GM18867 (cell line): ENCODE measurements at regions not wholly inside any gene's neighbourhood (a gene's known extent, or its start where the extent isn't known, plus 50 kb on each side); places are given as distances from the start of the nearest gene placed in this dataset.

Source experiments
- ATAC-seq: cut with Tn5 transposase; IDR thresholded peaks from one replicate; pipeline ENCODE4 v1.9.1; 2021; ENCODE audit warnings: mild to moderate bottlenecking, moderate library complexity; ENCODE audit not compliant: unreplicated experiment

DNA sequence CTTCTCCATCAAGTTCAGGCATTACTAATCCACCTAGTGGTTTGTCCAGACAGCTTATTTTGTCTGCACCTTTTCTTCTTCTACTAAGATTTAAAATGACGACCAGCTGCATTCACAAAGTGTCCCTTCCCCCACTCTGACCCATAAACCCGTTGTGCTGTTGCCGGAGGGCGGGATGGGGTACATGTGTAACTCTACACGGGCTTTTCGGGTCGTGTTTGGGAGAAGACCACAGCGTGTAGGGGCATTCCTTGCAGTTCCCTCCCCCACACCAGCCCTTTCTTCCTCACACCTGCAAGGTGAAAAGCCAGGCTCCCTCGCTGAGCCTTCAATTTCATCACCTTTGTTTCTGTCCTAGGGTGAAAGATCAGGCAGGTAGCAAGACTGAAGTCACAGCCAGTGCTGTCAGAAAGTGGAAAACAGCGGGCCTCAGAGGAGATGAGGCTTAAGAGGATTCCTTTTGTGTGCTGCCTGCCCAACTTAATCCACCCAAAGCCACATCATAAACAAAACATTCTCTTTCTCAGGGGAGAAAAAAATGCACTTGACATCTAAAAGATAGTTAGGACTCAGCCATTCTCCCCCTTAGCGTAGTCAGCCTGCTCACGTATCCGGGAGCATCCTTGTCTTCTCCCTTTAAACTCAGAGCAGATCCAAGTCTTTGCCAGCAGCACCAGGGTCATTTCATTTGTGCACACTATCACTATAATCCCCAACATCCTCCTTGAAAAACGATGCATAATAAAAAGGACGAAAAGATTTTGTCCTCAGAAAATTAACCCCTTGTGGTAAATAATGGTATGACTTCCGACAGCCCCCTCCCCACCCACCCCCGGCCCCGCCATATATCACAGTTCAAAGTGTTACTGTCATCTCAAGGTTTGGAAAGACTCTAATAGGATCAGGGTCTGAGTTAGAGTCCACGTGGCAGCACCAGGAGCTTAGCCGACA is 599.0 kb downstream of the RAB28 start:
- no peak for ATAC-seq

DNA sequence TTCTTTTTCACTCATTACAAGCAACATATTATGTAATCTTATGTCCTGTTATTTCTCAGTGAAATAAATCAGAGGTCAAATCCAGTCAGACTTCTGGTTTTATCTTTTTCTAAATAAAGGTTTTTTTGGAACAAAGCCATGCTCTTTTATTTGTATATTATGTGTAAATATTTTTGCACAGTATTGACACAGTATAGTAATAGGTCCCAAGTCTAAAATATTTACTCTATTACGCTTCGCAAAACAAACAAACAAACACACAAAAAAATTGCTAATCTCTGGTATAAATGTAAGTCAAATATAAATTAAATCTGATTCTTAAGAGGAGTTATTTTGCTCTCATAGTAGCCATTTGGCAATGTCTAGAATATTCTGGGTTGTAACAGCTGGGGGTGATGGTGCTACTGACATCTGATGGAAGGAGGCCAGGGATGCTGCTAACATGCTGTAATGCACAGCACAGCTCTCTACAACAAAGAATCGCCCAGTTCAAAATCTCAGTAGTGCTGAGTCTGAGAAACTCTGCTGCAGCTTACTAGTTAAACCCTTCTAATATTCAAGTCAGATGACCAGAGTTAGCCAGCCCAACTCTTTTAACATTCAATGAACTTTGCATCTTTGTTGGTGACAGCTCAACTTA is 602.1 kb downstream of the RAB28 start:
- ATAC-seq = no peak

DNA sequence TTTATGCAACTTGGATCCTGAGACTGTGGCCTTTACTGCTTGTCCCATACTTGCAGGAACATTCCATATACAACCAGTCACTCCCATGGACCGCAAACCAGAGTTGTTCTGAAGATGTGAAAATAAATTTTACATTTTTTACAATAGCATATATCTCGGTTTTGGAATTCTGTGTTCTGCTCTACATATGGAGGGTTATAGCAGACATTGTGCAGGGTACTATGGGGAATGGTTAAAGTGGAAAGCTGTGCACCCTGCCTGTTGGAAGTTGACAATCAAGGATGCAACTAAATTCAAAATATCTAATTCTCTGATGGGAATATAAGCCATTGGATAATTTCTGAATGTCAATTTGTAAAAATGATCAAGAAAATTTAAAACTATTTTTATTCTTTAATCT is 603.3 kb downstream of the RAB28 start:
- no peak for ATAC-seq

DNA sequence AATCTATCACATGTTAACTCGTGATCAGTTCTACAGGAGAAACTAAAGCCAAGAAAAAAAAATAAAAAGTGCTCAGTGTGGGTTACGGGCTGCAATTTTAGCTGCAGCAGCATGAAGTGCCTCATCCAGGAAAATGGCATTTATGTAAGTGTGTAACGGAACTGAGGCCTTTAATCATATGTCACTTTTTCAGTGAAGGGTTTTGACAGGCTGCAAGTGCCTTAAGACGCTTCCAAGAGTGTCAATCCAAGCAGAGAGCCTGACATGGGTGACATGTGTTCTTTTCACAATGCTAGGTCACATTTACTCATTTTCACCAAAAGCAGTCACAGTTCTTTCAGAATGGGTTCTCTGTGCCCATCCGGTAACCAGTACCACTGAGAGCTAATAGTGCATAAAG is 604.6 kb downstream of the RAB28 start:
- no peak for ATAC-seq

DNA sequence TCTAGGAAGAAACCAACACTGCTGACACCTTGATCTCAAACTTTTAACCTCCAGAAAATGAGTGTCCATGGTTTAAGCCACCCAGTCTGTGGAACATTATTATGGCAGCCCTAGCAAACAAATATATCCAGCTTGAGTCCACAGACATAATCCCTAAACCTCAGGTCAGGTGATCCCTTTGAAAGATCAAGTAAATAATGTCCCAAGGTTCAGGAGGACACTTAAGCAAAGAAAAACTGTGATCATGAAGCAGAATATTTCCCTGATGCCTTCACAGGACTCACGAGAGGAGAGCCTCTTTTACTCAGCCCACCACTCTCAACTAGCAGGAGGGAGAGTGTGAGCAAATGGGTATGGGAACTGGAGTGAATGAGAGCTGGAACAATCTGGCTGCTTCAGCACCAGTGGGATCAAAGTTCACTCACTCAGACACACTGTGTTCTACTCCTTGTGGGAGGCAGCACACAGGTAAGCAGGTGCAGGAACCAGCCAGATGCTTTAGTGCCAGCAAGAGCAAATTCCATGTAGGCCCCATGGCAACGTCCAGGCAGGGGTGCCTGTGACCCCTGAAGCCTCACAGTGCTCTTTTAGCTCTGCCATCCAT is 608.4 kb downstream of the RAB28 start:
- ATAC-seq = no peak

DNA sequence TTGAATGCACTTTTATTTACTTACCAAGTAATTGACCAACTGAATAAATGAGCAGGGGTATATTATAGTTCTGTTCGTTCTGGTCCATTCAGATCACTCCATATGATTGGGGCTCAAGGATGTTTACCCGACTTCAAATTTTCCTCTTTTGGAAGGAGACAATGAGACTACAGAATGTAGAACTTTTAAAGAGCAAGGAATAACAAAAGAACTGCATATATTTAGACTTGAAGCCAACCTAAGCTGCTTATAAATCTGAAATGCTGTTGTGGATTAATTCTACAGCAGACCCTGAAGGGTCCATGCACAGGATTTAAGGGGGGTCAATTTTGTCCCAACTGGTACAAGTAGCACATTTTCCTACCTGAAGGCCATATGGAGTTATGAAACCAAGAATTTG is 610.8 kb downstream of the RAB28 start:
- no peak for ATAC-seq

DNA sequence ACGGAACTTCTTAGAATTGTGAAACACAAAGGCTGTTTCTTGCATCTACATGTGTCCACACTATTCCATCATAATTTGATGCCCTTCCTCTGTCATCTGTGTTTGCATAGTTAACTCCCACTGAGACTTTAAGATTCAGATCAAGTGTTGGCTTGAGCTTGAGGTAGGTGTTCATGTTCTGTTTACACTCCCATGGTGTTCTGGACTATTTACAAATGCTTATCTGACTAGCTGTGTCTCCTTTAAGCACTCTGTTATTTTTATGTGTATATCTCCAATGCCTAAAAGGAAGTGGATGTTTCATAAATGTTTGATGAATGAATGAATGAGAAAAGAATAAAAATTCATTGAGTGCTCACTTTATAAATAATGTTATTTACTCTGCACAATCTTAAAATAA is 622.7 kb downstream of the RAB28 start:
- ATAC-seq = no peak

DNA sequence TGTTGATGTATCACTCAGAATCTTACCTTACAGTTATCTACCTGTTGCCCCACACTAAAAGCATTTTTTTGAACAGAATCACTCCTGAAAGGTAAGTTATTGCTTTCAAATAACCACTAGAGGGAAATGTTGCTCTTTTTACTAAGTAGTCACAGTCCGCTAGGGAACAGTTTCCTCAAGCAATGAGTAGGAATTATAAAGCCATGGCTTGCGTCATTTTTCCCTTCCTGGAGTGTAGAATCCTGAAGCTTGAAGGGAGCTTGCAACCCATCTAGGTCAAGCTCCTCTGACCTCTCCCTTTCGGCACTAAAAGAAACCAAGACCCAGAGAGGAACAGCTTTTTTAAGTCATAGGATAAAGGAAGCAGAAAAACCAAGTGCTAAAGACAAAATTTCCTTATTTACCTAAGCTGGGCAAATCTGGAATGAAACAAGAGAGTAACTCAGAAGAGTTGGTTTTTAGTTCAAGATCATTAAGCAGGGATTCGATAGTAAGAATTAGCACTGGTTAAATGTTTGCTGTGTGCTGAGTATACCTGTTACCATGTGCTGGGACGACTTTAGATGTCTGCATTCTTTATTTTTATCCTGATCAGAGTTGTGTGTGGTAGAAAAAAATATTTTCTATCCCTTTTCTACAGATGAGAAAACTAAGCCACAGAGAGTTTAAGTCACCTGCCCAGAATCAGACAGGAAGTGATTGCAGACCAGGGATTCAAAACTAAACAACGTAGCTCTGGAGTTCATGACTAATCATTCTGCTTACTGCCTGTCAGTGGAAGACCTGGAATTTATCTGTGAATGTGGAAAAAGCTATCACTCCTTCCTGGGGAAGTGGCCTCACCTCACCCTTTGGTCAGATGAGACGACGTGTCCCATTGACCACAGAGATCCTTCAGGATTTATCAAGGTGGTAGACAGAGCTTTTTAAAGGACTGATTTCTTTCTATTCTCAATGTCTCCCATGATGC is 631.5 kb downstream of the RAB28 start:
- peak; percentile 54 for ATAC-seq

DNA sequence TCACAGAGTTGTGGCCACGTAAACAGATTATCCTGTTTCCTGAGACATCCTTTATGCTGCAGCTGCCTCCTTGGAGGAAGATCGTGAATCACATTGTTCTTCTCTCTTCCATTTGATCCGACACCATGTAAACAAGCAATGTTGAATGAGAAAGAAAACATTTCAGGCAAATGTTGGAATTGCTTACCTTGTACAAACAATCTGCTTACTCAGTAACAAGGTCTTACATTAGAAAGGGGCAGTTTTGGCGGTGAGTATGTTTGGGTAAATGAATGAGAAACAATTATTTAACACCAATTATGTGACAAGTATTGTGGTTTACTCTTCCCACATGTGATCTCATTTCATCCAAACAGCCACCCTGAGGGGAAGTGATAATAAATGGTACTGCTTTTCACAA is 637.8 kb downstream of the RAB28 start:
- ATAC-seq = no peak

DNA sequence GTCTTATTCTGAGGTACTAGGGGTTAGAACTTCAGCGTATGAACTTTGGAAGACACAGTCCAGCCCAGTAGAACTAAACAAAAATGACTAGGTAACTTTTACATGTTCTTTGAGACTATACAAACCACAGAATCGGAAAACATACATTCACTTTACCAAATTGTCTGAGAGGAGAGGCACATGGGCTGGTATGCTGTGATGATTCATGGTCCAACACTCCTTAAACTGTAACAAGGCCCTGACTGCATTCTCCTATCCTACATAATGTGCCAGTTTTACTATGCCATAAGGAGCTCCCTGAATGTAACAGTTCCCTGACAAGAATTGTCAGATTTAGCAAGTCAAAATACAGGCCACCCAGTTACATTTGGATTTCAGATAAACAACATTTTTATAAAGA is 640.0 kb downstream of the RAB28 start:
- no peak for ATAC-seq

DNA sequence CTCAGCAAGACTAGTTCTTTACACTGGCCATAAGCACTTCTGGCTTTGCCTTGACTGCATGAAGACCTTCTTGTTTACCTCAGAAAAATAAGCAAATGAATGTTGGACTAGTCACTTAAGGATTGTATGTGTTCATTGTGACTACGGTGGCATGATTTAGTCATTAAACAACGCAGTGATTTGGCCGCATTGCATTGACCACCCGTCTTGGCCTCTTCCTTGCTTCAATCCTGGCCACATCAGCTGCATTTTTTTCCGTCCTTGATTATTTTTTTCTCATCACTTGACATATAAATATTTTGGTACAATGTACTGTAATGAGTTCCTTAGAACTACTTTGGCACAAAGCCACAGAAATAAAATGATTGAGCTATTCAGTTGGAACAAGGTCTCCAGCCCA is 656.2 kb downstream of the RAB28 start:
- ATAC-seq = no peak

DNA sequence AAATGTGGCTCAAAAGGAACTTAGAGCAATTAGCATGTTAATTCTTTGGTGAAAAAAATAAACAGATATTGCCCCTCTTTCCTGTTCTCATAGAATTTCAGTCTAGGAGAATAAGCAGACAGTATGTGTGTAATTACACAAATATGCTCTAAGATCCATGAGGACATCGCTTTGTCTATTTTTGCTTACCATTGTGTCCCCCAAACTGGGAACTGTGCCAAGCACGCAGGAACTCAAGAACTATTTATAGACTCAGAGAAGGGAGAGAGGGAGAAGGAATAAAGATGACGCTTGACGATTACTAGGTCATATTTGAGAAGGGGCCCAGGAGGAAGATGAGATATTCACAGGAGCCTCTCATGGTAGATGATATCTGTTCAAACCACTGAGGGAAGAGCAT is 692.6 kb downstream of the RAB28 start:
- ATAC-seq = no peak

DNA sequence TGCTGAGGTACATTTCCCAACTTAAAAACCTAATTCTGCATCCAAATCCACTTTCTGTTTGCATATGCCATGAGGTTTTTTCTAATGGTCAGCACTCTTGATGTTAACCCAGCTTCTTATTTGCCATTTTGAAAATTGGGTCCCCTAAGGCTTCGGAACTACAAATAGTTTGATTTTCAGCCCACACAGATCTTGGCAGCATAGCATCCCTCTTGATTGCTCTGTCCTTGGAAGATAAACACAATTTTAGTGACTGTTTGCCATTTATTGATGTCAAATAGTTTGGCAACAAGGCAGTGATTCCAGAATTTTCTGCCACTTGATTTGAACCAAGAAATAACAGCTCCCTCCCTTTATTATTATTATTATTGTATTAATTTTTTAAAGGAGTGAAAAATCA is 696.9 kb downstream of the RAB28 start:
- no peak for ATAC-seq

DNA sequence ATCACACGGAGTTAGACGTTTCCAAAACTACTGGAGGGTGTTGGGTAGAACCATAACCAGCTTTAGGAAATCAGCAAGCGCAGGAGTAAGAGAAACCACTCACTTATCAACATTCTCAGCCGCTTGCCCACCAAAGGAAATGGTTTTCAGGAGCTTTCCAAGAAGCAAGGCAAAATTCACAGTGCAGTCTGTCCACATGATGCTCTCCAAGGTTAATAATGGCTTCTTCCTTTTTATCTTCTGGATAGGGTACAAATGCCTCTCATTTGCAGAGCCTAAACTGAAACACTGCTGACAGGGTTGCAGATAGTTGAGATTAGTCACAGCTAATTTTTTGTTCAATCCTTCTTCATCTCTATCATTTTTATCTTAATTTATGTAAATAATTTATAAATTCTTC is 705.4 kb downstream of the RAB28 start:
- no peak for ATAC-seq

DNA sequence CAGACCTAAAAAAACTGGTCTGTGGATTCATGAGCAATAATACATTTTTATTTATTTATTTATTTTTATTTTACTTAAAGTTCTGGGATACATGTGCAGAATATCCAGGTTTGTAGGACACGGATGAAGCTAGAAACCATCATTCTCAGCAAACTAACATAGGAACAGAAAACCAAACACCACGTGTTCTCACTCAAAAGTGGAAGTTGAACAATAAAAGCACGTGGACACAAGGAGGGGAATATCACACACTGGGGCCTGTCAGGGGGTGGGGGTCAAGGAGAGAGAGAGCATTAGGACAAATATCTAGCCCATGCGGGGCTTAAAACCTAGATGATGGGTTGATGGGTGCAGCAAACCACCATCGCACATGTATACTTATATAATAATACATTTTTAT is 705.9 kb downstream of the RAB28 start:
- no peak for ATAC-seq

DNA sequence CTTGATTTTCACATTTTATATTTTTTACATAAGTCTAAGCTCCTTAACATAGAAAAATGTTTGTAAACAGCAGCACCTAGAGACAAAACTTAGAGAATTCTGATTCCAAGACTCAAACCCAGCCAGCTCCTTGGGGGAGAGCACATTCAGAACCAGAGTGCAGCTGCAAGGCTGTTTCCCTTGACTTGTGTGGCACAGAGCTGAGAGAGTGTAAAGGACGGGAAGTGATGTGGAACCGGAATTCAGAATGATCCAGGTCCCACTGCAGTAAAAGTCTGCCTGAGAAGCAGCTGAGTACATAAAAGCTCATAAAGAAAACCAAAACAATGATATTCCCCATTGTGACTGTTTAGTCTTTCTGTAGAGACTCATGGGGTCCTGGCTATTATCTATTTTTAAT is 713.8 kb downstream of the RAB28 start:
- ATAC-seq = no peak

DNA sequence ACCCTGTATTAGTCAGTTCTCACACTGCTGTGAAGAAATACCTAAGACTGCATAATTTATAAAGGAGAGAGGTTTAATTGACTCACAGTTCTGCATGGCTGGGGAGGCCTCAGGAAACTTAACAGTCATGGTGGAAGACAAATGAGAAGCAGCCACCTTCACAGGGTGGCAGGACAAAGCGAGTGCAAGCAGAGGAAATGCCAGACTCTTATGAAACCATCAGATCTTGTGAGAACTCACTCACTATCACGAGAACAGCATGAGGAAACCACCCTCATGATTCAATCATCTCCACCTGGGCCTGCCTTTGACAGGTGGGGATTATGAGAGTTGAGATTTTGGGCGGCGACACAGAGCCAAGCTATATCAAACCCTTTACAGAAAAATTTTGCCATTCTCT is 722.4 kb downstream of the RAB28 start:
- no peak for ATAC-seq

DNA sequence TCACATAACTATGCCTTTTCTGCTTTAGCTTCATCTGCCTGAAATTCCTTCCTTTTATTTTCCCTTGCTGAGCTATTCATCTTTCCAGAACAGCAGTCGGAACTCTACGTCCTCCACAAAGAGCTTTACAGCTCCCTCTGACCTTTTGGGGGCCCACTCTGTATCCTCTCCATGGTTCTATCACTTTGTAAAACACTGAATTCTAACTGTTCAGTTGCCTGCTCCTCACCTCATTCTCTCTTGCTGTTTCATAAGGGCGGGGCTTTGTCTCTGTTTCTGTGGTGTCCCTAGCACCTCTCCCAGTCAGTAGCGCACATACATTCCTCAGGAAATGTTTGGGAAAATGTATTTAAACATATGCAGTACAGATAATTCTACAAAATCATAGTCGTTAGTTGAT is 737.0 kb downstream of the RAB28 start:
- ATAC-seq = no peak

DNA sequence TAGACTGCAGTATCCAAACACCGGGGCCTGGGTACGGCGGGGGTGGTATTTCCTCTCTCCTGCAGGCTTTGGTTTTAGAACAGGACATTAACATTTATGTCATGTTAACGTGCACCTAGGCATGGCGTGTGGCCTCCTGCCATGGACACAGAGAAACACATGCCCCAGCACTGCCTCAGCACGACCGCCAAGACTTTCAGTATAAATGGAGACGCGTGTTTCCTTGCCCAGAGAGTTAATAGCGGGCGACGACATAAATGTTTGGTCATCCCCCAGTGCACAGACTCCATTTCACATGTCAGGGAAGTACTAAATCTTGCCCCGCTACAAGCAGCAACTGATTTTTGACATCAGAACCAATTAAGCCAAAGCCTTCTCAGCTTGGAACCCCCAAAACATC is 737.9 kb downstream of the RAB28 start:
- no peak for ATAC-seq

DNA sequence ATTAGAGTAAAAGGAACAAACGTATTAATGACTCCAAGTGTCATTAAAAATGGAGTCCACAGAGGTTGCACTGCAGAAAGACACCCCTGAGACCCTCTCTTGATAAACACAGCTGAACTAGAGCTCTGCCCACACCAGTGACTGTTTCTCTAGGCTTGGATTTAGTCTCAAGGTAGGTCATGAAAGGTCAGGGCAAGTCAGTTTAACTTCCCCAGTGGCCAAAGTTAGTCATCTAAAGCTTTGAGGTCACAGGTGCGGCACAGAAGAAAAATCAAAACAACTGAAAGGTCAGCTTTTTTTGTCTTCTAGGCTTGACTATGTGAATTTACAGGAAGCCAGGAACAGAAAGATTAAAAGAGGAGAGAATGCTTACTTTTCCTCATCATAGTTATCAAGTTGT is 749.6 kb downstream of the RAB28 start:
- ATAC-seq = peak; percentile 75

DNA sequence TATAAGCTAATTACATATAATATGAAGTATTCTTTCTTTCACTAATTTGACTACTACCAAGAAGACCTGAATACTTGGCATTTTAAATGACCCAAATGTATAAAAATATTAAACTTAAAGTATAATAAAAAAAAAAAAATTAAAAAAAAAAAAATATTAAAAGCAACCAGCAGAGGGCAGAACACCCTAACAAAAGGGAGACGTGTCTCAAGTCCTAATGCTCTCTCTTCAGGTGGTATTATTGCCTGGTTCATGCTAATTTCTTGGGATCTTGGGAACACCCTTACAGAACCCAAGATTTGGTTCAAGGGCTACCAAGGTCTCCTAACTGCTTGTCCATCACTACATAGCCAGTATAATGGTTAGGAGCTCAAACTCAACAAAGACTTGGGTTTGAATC is 754.8 kb downstream of the RAB28 start:
- ATAC-seq = peak; percentile 52
